ENCODE measurements at regions not wholly inside any gene's neighbourhood (a gene's known extent, or its start where the extent isn't known, plus 50 kb on each side); places are given as distances from the start of the nearest gene placed in this dataset.

DNA sequence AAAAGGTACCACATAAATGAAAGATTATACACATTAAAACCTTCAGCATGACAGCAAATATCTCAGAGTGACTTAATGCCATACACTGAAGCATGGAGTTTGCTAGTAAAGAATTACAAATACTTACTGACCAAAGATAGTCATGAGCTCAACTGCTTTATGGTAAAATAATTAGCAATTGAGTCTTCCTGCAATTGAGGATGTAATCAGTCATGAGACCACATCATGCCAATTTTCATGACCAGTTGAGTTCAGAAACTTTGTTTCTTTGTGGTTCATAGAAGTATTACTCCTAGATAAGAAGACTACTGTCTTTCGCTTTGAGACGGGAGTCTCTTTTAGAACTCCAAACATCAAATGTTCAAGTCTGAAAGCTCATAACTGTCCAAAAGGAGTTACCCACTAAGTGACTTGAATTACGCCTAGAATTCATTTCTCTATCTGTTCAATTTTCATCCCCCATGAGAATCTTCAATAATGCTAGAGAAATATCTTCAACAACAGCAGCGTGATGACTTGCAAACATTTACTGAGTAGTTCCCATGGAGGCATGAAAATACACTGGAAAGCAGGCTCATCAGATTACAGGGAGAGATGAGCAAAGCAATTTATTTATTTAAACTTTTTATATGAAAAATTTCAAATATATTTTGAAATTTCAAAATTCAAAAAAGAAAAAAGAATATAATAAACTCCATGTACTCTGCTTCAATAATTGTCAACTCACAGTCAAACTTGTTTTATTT is 120.0 kb downstream of the BTG1 start:
- ATAC-seq (ENCODE audit: low read depth in 2 of 2), result no peak
- H3K36me3 Mint-ChIP-seq, result peaks cover 9% of the 10 kb centered on the region
- no peaks in the 10 kb centered on the region for H3K27me3 ChIP-seq (ENCODE audit: control insufficient read depth, insufficient read depth, low read length)
- H3K4me1 ChIP-seq (ENCODE audit: control insufficient read depth, insufficient read depth, low read length, poor library complexity, severe bottlenecking), result peaks cover 44% of the 10 kb centered on the region
- H3K4me3 Mint-ChIP-seq, result peak overlapping the region in 2 of 4 donors; percentile 31 to 34
- no peaks in the 10 kb centered on the region for H3K9me3 ChIP-seq (ENCODE audit: control insufficient read depth in 2 of 2, low read length in 2 of 2)
- H3K9me3 Mint-ChIP-seq, result no peaks in the 10 kb centered on the region
- H3K4me1 Mint-ChIP-seq, result peaks cover 32 to 66% (median 51%) of the 10 kb centered on the region in 4 donors
- H3K4me3 ChIP-seq (ENCODE audit: low read depth, low read length), result peak overlapping the region; percentile 28
- H3K27ac ChIP-seq (ENCODE audit: insufficient read depth, low read length, poor library complexity, severe bottlenecking), result no peak overlapping the region
- no peak for DNase-seq
- H3K27ac Mint-ChIP-seq, result peak overlapping the region in 2 of 3 donors; percentile 20 to 49
- H3K27me3 Mint-ChIP-seq, result no peaks in the 10 kb centered on the region
- H3K36me3 ChIP-seq (ENCODE audit: control insufficient read depth, insufficient read depth, low read length), result no peaks in the 10 kb centered on the region

DNA sequence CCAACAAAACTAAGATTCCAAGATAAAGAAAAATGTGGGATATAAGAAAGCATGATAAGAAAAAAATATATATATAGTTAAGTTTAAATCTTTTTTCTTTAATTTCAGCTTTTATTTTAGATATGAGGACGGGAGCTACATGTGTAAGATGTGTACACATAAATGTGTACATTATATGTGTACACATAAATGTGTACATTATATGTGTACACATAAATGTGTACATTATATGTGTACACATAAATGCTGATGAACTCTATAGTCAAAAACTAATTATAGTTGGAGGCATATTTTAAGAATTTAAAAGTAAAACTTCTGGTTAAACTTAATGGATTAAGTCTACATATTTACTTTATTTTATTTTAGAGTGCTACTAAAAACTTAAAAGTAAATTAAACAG is 123.6 kb downstream of the BTG1 start:
- Mint-ChIP-seq H3K36me3 (peaks cover 9% of the 10 kb centered on the region), H3K27ac (no peak overlapping the region), H3K27me3 (no peaks in the 10 kb centered on the region), H3K9me3 (peaks cover 0 to 5% (median 0%) of the 10 kb centered on the region in 7 donors), H3K4me3 (peak overlapping the region in 2 of 4 donors; percentile 36 to 52), H3K4me1 (peaks cover 19 to 52% (median 26%) of the 10 kb centered on the region in 4 donors)
- no peak for DNase-seq
- ATAC-seq (ENCODE audit: low read depth in 2 of 2), result no peak
- H3K4me1 ChIP-seq (ENCODE audit: control insufficient read depth, insufficient read depth, low read length, poor library complexity, severe bottlenecking), result peaks cover 13% of the 10 kb centered on the region
- no peak overlapping the region for H3K4me3 ChIP-seq (ENCODE audit: low read depth, low read length)
- no peaks in the 10 kb centered on the region for H3K9me3 ChIP-seq (ENCODE audit: control insufficient read depth in 2 of 2, low read length in 2 of 2)
- no peak overlapping the region for H3K27ac ChIP-seq (ENCODE audit: insufficient read depth, low read length, poor library complexity, severe bottlenecking)
- no peaks in the 10 kb centered on the region for H3K27me3 ChIP-seq (ENCODE audit: control insufficient read depth, insufficient read depth, low read length)
- H3K36me3 ChIP-seq (ENCODE audit: control insufficient read depth, insufficient read depth, low read length), result no peaks in the 10 kb centered on the region

DNA sequence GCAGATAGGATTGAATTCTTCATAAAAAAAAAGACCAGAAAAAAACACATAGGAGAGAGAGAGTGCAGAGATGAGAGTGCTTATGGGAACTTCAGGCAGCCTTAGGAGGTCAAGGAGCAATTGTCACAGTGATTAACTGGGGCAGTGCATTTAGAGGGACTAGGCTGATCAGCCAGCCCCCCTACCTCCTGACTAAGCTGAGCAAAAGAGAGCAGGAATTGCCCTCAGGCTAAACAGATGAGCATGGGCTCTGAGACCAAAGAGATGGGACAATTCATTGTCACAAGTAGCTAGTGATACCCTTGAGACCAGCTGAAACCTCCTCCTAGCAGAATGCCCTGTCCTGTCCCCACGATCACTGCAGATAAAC is 124.0 kb downstream of the BTG1 start:
- Mint-ChIP-seq H3K27me3 (no peaks in the 10 kb centered on the region), H3K9me3 (peaks cover 0 to 8% (median 0%) of the 10 kb centered on the region in 7 donors), H3K36me3 (peaks cover 11% of the 10 kb centered on the region), H3K4me3 (peak overlapping the region in 3 of 4 donors; percentile 18 to 52 (median 36)), H3K4me1 (peaks cover 18 to 53% (median 25%) of the 10 kb centered on the region in 4 donors), H3K27ac (peak overlapping the region; percentile 24 to 72 (median 52))
- no peak for ATAC-seq (ENCODE audit: low read depth in 2 of 2)
- Histone ChIP-seq H3K27me3 (ENCODE audit: control insufficient read depth, insufficient read depth, low read length) (no peaks in the 10 kb centered on the region), H3K9me3 (ENCODE audit: control insufficient read depth in 2 of 2, low read length in 2 of 2) (no peaks in the 10 kb centered on the region), H3K4me1 (ENCODE audit: control insufficient read depth, insufficient read depth, low read length, poor library complexity, severe bottlenecking) (peaks cover 12% of the 10 kb centered on the region), H3K4me3 (ENCODE audit: low read depth, low read length) (peak overlapping the region; percentile 33), H3K36me3 (ENCODE audit: control insufficient read depth, insufficient read depth, low read length) (no peaks in the 10 kb centered on the region), H3K27ac (ENCODE audit: insufficient read depth, low read length, poor library complexity, severe bottlenecking) (no peak overlapping the region)
- DNase-seq, result no peak

DNA sequence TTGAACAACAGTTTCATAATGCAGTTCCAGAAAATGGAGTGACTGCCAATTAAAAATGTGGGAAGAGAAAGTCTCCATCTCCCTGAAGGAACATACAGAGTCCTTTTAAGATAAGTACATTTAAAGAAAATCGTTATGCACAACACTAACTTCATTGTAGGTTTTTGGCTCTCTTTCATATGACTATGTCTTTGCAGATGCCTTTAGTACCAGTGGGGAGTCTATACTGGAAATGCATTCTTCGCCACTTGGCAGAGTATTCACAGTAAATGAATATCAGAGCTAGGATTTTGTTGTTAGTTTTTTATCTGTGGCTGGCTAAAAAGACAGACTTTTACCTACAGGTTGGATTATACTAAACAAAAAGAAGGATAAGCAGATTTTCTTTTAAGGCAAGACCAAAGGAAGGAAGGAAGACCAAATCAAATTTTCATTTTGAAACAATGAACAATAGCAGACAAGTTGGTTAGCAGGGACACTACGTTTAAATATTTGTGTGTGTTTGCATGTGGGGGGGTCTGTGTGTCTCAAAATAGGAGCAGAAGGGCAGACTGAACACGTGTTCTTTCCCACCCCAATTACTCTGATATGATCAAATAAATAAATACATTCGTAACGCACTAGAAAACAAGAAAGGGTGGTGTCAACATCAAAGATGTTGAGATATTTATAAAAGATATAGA is 124.5 kb downstream of the BTG1 start:
- Histone ChIP-seq H3K4me1 (ENCODE audit: control insufficient read depth, insufficient read depth, low read length, poor library complexity, severe bottlenecking) (peaks cover 12% of the 10 kb centered on the region), H3K9me3 (ENCODE audit: control insufficient read depth in 2 of 2, low read length in 2 of 2) (no peaks in the 10 kb centered on the region), H3K36me3 (ENCODE audit: control insufficient read depth, insufficient read depth, low read length) (no peaks in the 10 kb centered on the region), H3K27ac (ENCODE audit: insufficient read depth, low read length, poor library complexity, severe bottlenecking) (no peak overlapping the region), H3K4me3 (ENCODE audit: low read depth, low read length) (peak overlapping the region; percentile 33), H3K27me3 (ENCODE audit: control insufficient read depth, insufficient read depth, low read length) (no peaks in the 10 kb centered on the region)
- ATAC-seq (ENCODE audit: low read depth in 2 of 2), result no peak
- H3K36me3 Mint-ChIP-seq, result peaks cover 11% of the 10 kb centered on the region
- peak overlapping the region; percentile 24 to 72 (median 52) for H3K27ac Mint-ChIP-seq
- H3K27me3 Mint-ChIP-seq, result no peaks in the 10 kb centered on the region
- peaks cover 0 to 8% (median 0%) of the 10 kb centered on the region in 7 donors for H3K9me3 Mint-ChIP-seq
- no peak for DNase-seq
- H3K4me1 Mint-ChIP-seq, result peaks cover 14 to 50% (median 22%) of the 10 kb centered on the region in 4 donors
- peak overlapping the region in 3 of 4 donors; percentile 18 to 36 (median 24) for H3K4me3 Mint-ChIP-seq

DNA sequence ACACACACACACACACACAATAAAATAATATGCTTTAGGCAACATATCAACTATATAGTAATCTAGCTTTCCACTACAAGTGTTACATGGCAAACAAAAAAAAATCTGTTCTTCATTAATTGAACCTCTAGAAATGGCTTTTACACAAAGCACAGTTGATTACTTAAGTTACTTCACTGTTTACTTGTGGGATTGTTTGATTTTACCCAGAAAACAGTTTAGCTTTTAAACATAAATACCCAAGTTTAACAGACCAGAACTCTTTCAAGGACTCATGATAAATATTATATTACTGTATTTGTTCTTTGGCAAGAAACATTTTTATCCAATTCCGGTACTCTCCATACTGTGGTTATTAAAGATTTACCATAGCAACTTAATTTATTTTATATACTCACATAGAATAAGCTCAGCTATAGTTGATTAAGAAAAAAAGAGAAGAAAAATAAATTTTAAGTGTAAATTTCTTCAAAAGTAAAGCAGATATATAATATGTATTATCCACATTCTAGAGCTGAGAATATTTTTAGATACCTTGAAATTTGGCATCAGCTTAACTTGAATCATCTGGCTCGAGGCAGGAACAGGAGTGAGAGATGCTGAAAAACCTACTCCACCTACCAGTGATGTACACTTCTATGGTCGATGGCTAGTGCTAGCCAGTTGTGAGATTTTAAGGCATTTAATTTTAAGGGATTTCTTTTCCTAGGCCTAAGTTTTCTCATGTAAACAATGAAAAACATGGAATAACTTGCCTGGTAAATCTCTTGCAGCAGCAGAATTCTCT is 126.0 kb downstream of the BTG1 start:
- Histone ChIP-seq H3K27me3 (ENCODE audit: control insufficient read depth, insufficient read depth, low read length) (no peaks in the 10 kb centered on the region), H3K27ac (ENCODE audit: insufficient read depth, low read length, poor library complexity, severe bottlenecking) (no peak overlapping the region), H3K4me3 (ENCODE audit: low read depth, low read length) (no peak overlapping the region), H3K36me3 (ENCODE audit: control insufficient read depth, insufficient read depth, low read length) (no peaks in the 10 kb centered on the region), H3K4me1 (ENCODE audit: control insufficient read depth, insufficient read depth, low read length, poor library complexity, severe bottlenecking) (peaks cover 12% of the 10 kb centered on the region), H3K9me3 (ENCODE audit: control insufficient read depth in 2 of 2, low read length in 2 of 2) (no peaks in the 10 kb centered on the region)
- Mint-ChIP-seq H3K4me3 (no peak overlapping the region), H3K27me3 (no peaks in the 10 kb centered on the region), H3K27ac (peak overlapping the region in 1 of 3 donors; percentile 88), H3K9me3 (peaks cover 0 to 8% (median 0%) of the 10 kb centered on the region in 7 donors), H3K36me3 (peaks cover 11% of the 10 kb centered on the region), H3K4me1 (peaks cover 14 to 44% (median 21%) of the 10 kb centered on the region in 4 donors)
- no peak for DNase-seq
- no peak for ATAC-seq (ENCODE audit: low read depth in 2 of 2)

DNA sequence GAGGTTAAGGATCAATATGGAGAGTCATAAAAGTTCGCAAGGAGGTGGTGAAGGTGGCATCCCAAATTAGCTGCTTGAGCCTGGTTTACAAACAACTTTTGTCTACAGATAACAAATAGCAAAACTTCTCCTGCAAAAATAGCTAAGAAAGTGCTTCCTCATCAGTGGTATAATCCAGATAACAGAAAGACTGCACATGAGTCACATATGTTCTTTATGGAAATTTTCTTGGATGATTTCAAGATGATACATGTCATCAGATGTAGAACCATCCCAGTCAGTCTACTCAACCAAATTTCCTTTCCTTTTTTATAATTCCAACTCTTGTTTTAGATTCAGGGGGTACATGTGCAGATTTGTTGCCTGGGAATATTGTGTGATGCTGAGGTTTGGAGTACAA is 133.0 kb downstream of the BTG1 start:
- H3K36me3 ChIP-seq (ENCODE audit: control insufficient read depth, insufficient read depth, low read length), result no peaks in the 10 kb centered on the region
- H3K36me3 Mint-ChIP-seq, result peaks cover 4% of the 10 kb centered on the region
- no peak for ATAC-seq (ENCODE audit: low read depth in 2 of 2)
- H3K4me1 Mint-ChIP-seq, result peaks cover 13 to 62% (median 37%) of the 10 kb centered on the region in 4 donors
- H3K27ac Mint-ChIP-seq, result peak overlapping the region; percentile 45 to 83 (median 49)
- no peak overlapping the region for H3K27ac ChIP-seq (ENCODE audit: insufficient read depth, low read length, poor library complexity, severe bottlenecking)
- H3K27me3 Mint-ChIP-seq, result no peaks in the 10 kb centered on the region
- no peak for DNase-seq
- H3K4me1 ChIP-seq (ENCODE audit: control insufficient read depth, insufficient read depth, low read length, poor library complexity, severe bottlenecking), result peaks cover 19% of the 10 kb centered on the region
- no peaks in the 10 kb centered on the region for H3K27me3 ChIP-seq (ENCODE audit: control insufficient read depth, insufficient read depth, low read length)
- peaks cover 0 to 10% (median 3%) of the 10 kb centered on the region in 7 donors for H3K9me3 Mint-ChIP-seq
- H3K9me3 ChIP-seq (ENCODE audit: control insufficient read depth in 2 of 2, low read length in 2 of 2), result no peaks in the 10 kb centered on the region
- H3K4me3 Mint-ChIP-seq, result no peak overlapping the region
- no peak overlapping the region for H3K4me3 ChIP-seq (ENCODE audit: low read depth, low read length)

DNA sequence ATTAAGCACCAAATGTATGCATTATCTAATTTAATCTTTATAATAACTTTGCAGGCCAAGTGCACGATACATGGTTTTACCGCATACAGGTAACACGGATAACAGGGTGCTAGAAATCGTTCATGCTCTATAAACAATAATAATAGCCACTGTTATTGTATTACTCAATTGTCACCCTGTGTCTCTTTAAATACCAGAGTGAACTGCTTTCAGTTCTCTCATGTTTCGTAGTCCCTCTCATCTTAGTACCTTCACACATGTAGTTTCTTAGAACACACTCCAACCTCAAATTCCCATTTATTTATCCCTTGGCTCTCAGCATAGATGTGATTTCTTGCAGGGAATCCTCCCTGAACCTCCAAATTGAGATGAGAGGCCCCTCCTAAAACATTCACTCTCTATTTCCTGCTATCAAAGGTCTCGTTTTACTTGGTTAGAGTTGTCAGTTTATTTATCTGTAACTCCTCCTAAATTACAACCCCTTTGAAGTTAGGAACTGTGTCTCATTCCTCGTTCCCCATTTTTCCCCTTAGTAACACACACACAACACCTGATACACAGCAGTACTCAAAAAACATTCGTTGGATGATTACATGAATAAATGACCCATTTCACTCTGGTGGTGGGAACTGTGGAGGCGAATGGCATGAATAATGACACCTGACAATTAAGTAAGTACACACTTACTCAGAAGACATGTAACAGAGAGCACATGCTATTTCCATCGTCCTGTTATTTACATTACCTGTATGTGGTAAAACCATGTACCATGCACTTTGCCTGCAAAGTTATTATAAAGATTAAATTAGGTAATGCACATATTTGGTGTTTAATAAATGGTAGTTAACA is 134.6 kb downstream of the BTG1 start:
- Histone ChIP-seq H3K9me3 (ENCODE audit: control insufficient read depth in 2 of 2, low read length in 2 of 2) (no peaks in the 10 kb centered on the region), H3K4me3 (ENCODE audit: low read depth, low read length) (peak overlapping the region; percentile 53), H3K36me3 (ENCODE audit: control insufficient read depth, insufficient read depth, low read length) (no peaks in the 10 kb centered on the region), H3K4me1 (ENCODE audit: control insufficient read depth, insufficient read depth, low read length, poor library complexity, severe bottlenecking) (peaks cover 19% of the 10 kb centered on the region), H3K27me3 (ENCODE audit: control insufficient read depth, insufficient read depth, low read length) (no peaks in the 10 kb centered on the region), H3K27ac (ENCODE audit: insufficient read depth, low read length, poor library complexity, severe bottlenecking) (peak overlapping the region; percentile 11)
- Mint-ChIP-seq H3K4me3 (peak overlapping the region; percentile 15 to 74 (median 40)), H3K27me3 (no peaks in the 10 kb centered on the region), H3K4me1 (peaks cover 13 to 65% (median 37%) of the 10 kb centered on the region in 4 donors), H3K9me3 (peaks cover 0 to 7% (median 3%) of the 10 kb centered on the region in 7 donors), H3K27ac (peak overlapping the region; percentile 83 to 88 (median 86)), H3K36me3 (no peaks in the 10 kb centered on the region)
- no peak for DNase-seq
- peak in 1 of 2 donors; percentile 41 for ATAC-seq (ENCODE audit: low read depth in 2 of 2)
